Activated CD4-positive, alpha-beta memory T cell treated with anti-CD3 and anti-CD28 coated beads, Interleukin-2, amount 10 ng/mL, durations not matched to agents 7 days and 5 days (primary cell): ENCODE measurements at regions not wholly inside any gene's neighbourhood (a gene's known extent, or its start where the extent isn't known, plus 50 kb on each side); places are given as distances from the start of the nearest gene placed in this dataset.

Experiments used
- CTCF ChIA-PET: fragments of 350-600 bp; sonication (Branson Sonifier 250); formaldehyde crosslinking; loops from one replicate; lab custom pipeline; 2021; ENCODE audit warnings: antibody characterized with exemption, inconsistent platforms; lab: Charles Lee
- POLR2A ChIA-PET: fragments of 350-600 bp; sonication (Branson Sonifier 250); formaldehyde crosslinking; loops from one replicate; lab custom pipeline; 2021; ENCODE audit warnings: antibody characterized with exemption; lab: Charles Lee
- DNase-seq: peaks from one replicate; pipeline ENCODE4 v3.0.0-alpha.2; 2020
- H3K27ac Mint-ChIP-seq: one replicate; pipeline ENCODE4 v1.8.0; 2021; ENCODE audit warnings: mild to moderate bottlenecking, mixed read lengths
- H3K27me3 Mint-ChIP-seq: one replicate; pipeline ENCODE4 v1.8.0; 2021; ENCODE audit warnings: mixed read lengths
- H3K36me3 Mint-ChIP-seq: one replicate; pipeline ENCODE4 v1.8.0; 2021; ENCODE audit warnings: low read depth, mixed read lengths
- H3K4me1 Mint-ChIP-seq: one replicate; pipeline ENCODE4 v1.8.0; 2021; ENCODE audit warnings: mixed read lengths
- H3K4me3 Mint-ChIP-seq: one replicate; pipeline ENCODE4 v1.8.0; 2021; ENCODE audit warnings: mild to moderate bottlenecking, mixed read lengths
- H3K9me3 Mint-ChIP-seq: one replicate; pipeline ENCODE4 v1.8.0; 2021; ENCODE audit warnings: mixed read lengths

DNA sequence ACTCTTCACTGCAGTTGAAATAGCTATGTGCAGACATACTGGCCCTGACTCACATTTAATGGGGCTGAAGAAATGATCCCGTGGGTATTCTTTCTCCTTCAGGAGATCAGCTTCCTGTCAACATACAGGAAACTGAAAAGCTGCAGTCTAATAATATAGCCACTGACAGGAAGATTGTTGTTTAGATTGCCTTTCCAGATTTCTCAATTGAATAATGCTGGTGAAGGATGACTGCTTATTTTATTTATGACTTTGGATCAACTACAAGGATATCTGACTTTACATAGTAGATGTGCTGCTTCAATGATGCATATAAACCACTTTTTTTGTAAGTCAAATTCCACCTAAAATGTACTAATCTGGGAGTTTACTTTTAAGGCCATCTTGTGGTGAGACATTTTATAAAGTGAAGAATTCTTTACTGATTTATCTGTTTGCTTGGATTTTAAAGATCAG lies 93.4 kb upstream of the MAP4K3 start:
- no peak for DNase-seq
- H3K4me3 Mint-ChIP-seq = no peak overlapping the region
- H3K27ac Mint-ChIP-seq = no peak overlapping the region
- POLR2A ChIA-PET = no interaction called here
- H3K4me1 Mint-ChIP-seq = no peaks in the 10 kb centered on the region
- no peaks in the 10 kb centered on the region for H3K36me3 Mint-ChIP-seq
- CTCF ChIA-PET = no interaction called here
- peaks cover 2% of the 10 kb centered on the region for H3K27me3 Mint-ChIP-seq
- H3K9me3 Mint-ChIP-seq = no peaks in the 10 kb centered on the region

DNA sequence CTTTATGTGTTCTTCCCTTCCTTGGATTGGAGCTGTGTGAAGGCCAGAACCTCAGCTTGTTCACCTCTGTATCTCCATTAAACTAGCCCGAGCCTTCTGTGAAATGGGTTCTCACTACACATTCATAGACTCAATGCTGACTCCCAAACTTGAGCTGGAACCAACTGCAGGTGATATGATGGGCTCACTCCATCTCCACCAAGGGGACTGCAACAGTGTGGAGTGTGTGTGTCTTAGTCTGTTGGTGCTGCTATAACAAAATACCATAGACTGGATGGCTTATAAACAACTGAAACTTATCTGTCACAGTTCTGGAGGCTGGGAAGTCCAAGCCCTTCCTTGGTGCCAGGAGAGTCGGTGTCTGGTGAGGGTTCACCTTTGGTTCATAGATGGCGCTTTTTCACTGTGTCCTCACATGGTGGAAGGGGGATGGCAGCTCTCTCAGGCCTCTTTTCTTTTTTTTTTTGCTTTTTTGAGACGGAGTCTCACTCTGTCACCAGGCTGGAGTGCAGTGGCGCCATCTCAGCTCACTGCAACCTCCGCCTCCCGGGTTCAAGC lies 94.2 kb upstream of the MAP4K3 start:
- no peak overlapping the region for H3K27ac Mint-ChIP-seq
- H3K4me3 Mint-ChIP-seq = no peak overlapping the region
- no peaks in the 10 kb centered on the region for H3K9me3 Mint-ChIP-seq
- CTCF ChIA-PET = no interaction called here
- H3K36me3 Mint-ChIP-seq = no peaks in the 10 kb centered on the region
- peaks cover 2% of the 10 kb centered on the region for H3K27me3 Mint-ChIP-seq
- POLR2A ChIA-PET = no interaction called here
- H3K4me1 Mint-ChIP-seq = no peaks in the 10 kb centered on the region
- DNase-seq = no peak

GRCh38 chr2:39532933-39533332 lies 95.8 kb upstream of the MAP4K3 start:
- peaks cover 2% of the 10 kb centered on the region for H3K27me3 Mint-ChIP-seq
- H3K36me3 Mint-ChIP-seq = no peaks in the 10 kb centered on the region
- no peaks in the 10 kb centered on the region for H3K9me3 Mint-ChIP-seq
- peaks cover 4% of the 10 kb centered on the region for H3K4me1 Mint-ChIP-seq
- H3K27ac Mint-ChIP-seq = no peak overlapping the region
- CTCF ChIA-PET = no interaction called here
- POLR2A ChIA-PET = no interaction called here
- H3K4me3 Mint-ChIP-seq = no peak overlapping the region
- DNase-seq = no peak

DNA sequence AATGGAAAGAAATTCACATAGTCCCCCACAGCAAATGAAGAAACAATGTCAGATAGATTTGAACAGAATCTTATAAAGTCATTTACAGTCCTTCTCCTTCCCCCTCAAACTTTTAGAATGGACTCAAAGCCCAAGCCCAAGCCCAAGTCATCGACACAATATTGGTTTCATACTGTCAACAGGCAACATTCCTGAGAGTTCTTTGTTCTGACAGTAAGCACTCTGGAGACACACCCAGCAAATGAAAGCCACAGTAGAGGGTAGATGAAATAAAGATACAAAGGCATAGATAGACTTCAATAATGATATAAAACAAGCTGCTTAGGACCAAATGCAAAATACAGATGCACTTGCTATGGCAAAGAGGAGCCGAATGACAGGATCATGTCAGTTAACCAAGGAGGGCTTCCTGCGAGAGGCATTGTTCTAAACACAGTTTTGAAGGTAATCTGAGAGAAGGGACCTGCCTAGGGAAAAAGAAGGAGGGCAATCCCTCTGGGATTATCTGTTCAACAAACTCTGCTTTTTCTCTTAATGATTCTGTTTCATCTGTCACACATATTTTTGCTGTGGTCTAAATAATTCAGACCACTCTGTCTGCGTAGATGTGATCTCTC lies 97.1 kb upstream of the MAP4K3 start:
- Mint-ChIP-seq H3K27ac (no peak overlapping the region), H3K4me3 (no peak overlapping the region), H3K4me1 (peaks cover 4% of the 10 kb centered on the region), H3K9me3 (no peaks in the 10 kb centered on the region), H3K36me3 (no peaks in the 10 kb centered on the region), H3K27me3 (peaks cover 2% of the 10 kb centered on the region)
- POLR2A ChIA-PET = no interaction called here
- CTCF ChIA-PET = no interaction called here
- DNase-seq = no peak

DNA sequence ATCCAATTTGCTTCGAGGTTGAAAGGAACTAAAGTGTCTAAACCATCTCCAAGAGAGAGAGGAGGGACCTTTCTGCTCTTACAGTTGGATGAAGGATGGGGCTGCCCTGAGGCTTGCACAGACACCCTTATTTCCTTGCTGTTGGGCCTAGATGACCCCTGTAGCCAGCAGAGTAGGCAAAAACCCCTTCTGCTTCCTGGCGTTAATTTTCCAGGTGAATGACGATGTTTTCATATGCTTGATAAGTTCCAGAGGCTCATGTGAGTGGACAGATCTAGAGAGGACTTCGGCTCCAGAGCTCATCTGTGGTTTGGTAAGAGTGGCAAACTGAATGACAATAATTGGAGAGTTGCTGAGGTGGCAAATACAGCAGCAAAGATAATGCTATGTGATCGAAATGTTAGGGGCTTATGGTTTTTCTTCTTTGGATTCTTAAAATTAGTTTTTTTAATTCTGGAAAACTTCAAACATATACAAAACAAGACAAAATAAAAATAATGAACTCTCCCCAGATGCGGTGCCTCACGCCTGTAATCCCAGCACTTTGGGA lies 98.6 kb upstream of the MAP4K3 start:
- Mint-ChIP-seq H3K36me3 (no peaks in the 10 kb centered on the region), H3K9me3 (no peaks in the 10 kb centered on the region), H3K27ac (no peak overlapping the region), H3K4me1 (peaks cover 4% of the 10 kb centered on the region), H3K27me3 (peaks cover 2% of the 10 kb centered on the region), H3K4me3 (no peak overlapping the region)
- ChIA-PET POLR2A (no interaction called here), CTCF (no interaction called here)
- DNase-seq = no peak

DNA sequence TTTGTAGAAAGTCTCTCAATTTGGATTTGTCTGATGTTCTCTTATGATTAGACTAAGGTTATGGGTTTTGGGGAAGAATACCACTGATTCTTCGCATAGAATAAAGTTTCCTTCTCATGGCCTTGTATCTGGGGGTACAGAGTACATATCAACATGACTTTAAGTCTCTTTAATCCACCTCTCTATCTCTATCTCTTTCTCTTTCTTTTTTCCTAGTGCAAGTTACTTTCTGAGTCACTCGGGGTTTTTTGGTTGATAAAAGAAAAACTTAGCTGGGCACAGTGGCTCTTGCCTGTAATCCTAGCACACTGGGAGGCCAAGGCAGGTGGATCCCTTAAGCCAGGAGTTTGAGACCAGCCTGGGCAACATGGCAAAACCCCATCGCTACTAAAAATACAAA lies 100.1 kb upstream of the MAP4K3 start:
- H3K27ac Mint-ChIP-seq = no peak overlapping the region
- no peaks in the 10 kb centered on the region for H3K36me3 Mint-ChIP-seq
- peaks cover 4% of the 10 kb centered on the region for H3K4me1 Mint-ChIP-seq
- no peak for DNase-seq
- H3K9me3 Mint-ChIP-seq = no peaks in the 10 kb centered on the region
- POLR2A ChIA-PET = no interaction called here
- H3K4me3 Mint-ChIP-seq = no peak overlapping the region
- CTCF ChIA-PET = no interaction called here
- H3K27me3 Mint-ChIP-seq = peaks cover 2% of the 10 kb centered on the region

DNA sequence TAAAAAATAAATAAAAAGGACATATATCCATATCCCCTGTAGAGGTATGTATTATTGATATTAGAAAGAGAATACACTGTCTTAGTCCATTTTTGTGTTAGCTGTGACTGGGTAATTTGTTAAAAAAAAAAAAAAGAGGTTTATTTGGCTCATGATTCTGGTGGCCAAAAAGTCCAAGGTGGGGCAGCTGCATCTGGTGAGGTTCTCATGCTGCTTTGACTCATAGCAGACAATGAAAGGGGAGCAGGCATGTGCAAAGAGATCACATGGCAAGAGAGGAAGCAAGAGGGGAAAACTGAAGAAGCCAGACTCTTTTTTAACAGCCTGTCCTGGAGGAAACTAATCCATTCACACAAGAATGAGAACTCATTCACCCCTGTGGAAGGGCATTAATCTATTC lies 101.6 kb upstream of the MAP4K3 start:
- no peak overlapping the region for H3K4me3 Mint-ChIP-seq
- ChIA-PET POLR2A (no interaction called here), CTCF (no interaction called here)
- H3K27me3 Mint-ChIP-seq = peaks cover 2% of the 10 kb centered on the region
- no peaks in the 10 kb centered on the region for H3K9me3 Mint-ChIP-seq
- peaks cover 4% of the 10 kb centered on the region for H3K4me1 Mint-ChIP-seq
- no peak for DNase-seq
- no peaks in the 10 kb centered on the region for H3K36me3 Mint-ChIP-seq
- no peak overlapping the region for H3K27ac Mint-ChIP-seq

- no peak overlapping the region for H3K4me3 Mint-ChIP-seq
- H3K4me1 Mint-ChIP-seq = peaks cover 4% of the 10 kb centered on the region
- peaks cover 6% of the 10 kb centered on the region for H3K27me3 Mint-ChIP-seq
- H3K9me3 Mint-ChIP-seq = no peaks in the 10 kb centered on the region
- DNase-seq = no peak
- ChIA-PET POLR2A (no interaction called here), CTCF (no interaction called here)
- H3K27ac Mint-ChIP-seq = no peak overlapping the region
- no peaks in the 10 kb centered on the region for H3K36me3 Mint-ChIP-seq
Measured at GRCh38 chr2:39540414-39540813, 103.3 kb upstream of the MAP4K3 start.

DNA sequence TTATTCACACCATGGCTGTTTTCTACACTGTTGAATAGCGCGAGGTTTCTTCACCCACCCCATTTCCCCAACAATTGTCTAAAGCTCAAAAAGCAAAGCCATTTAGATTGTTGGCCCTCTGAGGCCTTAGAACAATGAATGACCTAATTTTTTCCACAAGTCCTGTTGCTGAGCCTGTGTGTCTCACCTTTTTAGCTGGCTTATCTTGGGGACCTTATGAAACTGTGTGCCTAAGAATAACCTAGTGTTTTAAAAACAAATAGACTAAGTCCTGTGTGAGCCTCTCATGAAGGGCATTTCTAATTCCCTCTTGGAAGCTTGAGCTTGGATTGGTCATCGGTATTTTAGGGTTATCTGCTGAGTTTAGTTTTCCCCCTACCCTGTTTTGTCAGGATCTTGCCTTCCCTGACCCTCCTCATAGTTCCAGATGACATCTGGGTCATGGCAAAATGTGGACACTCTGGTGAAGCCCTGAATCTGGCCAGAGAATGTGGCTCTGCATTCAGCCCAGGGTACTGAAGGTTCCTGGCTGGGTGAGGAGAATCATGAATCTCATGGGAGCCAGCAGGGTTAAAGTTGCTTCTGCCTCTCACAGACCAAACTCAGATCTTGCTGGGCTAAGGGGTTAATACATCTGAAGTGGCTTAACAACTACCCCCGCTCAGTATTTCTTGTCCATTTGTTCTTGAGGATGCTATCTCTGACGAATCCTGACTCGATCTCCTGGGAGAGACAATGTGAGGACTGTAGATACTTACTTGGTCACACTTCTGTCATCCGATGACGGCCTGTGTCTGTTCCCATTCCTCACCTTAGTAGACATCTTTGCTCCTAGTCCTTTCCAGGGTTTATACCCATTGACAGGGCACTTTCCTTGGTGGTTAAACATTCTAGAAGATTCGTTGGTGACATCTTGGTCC lies 104.2 kb upstream of the MAP4K3 start:
- DNase-seq = no peak
- no peak overlapping the region for H3K4me3 Mint-ChIP-seq
- peaks cover 6% of the 10 kb centered on the region for H3K27me3 Mint-ChIP-seq
- no peak overlapping the region for H3K27ac Mint-ChIP-seq
- no peaks in the 10 kb centered on the region for H3K36me3 Mint-ChIP-seq
- ChIA-PET POLR2A (no interaction called here), CTCF (no interaction called here)
- H3K9me3 Mint-ChIP-seq = no peaks in the 10 kb centered on the region
- H3K4me1 Mint-ChIP-seq = peaks cover 4% of the 10 kb centered on the region

DNA sequence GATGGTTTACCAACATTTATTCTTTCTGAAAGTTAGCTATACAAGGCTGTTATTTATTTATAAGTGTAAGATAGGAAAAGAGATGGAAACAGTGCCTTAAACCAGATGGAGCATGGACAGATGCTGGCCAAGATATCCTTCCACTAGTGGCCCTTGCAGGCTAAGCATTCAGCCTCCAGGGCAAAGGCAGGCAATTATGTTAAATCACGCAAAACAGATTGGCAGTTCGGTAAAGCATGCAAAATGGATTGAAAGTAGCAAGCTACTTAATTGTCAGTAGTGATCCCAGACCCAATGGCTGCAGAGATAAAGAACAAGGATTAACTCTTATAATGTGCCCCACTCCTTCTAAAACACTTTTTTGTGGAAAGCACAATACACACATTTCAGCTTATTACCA lies 105.4 kb upstream of the MAP4K3 start:
- no peak overlapping the region for H3K4me3 Mint-ChIP-seq
- no peak overlapping the region for H3K27ac Mint-ChIP-seq
- POLR2A ChIA-PET = no interaction called here
- DNase-seq = no peak
- CTCF ChIA-PET = no interaction called here
- peaks cover 7% of the 10 kb centered on the region for H3K27me3 Mint-ChIP-seq
- H3K36me3 Mint-ChIP-seq = no peaks in the 10 kb centered on the region
- no peaks in the 10 kb centered on the region for H3K4me1 Mint-ChIP-seq
- H3K9me3 Mint-ChIP-seq = no peaks in the 10 kb centered on the region

- H3K9me3 Mint-ChIP-seq = no peaks in the 10 kb centered on the region
- CTCF ChIA-PET = no interaction called here
- H3K36me3 Mint-ChIP-seq = no peaks in the 10 kb centered on the region
- H3K4me1 Mint-ChIP-seq = no peaks in the 10 kb centered on the region
- H3K27ac Mint-ChIP-seq = no peak overlapping the region
- no peak for DNase-seq
- POLR2A ChIA-PET = no interaction called here
- no peak overlapping the region for H3K4me3 Mint-ChIP-seq
- H3K27me3 Mint-ChIP-seq = peaks cover 7% of the 10 kb centered on the region
Measured at GRCh38 chr2:39545957-39546356, 108.9 kb upstream of the MAP4K3 start.

DNA sequence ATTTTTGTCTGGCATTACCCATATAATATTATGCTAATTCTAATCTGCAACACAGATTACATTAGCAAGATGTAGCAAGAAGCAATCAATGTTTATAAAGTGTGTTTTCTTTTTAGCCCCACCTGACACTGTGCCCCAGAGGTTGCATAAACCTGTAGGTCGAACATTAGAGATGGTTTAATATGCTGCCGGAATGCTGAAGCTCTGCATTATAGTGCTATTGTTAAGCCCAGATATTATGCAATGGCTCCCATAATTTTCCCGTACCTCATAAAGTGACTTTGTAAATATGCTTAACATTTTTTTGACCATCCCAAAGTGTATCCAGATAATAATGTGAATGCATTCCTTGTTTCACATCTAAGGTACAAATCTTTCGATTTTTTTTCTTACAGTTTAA lies 109.3 kb upstream of the MAP4K3 start:
- no peak for DNase-seq
- Mint-ChIP-seq H3K27me3 (peaks cover 7% of the 10 kb centered on the region), H3K9me3 (no peaks in the 10 kb centered on the region), H3K36me3 (no peaks in the 10 kb centered on the region), H3K27ac (no peak overlapping the region), H3K4me1 (no peaks in the 10 kb centered on the region), H3K4me3 (no peak overlapping the region)
- ChIA-PET POLR2A (no interaction called here), CTCF (no interaction called here)

GRCh38 chr2:39546937-39547336 lies 109.9 kb upstream of the MAP4K3 start:
- no peak overlapping the region for H3K27ac Mint-ChIP-seq
- no peak for DNase-seq
- no peak overlapping the region for H3K4me3 Mint-ChIP-seq
- no peaks in the 10 kb centered on the region for H3K9me3 Mint-ChIP-seq
- H3K4me1 Mint-ChIP-seq = no peaks in the 10 kb centered on the region
- ChIA-PET POLR2A (no interaction called here), CTCF (no interaction called here)
- peaks cover 7% of the 10 kb centered on the region for H3K27me3 Mint-ChIP-seq
- no peaks in the 10 kb centered on the region for H3K36me3 Mint-ChIP-seq
